ENCODE measurements at regions not wholly inside any gene's neighbourhood (a gene's known extent, or its start where the extent isn't known, plus 50 kb on each side); places are given as distances from the start of the nearest gene placed in this dataset.

GRCh38 chr6:8361259-8361658 is 74.1 kb downstream of the SLC35B3 start:
- Histone ChIP-seq H3K27me3 (ENCODE audit: insufficient read depth, low read length) (no peaks in the 10 kb centered on the region), H3K4me1 (ENCODE audit: insufficient read depth, low read length) (no peaks in the 10 kb centered on the region), H3K36me3 (ENCODE audit: insufficient read depth, low read length) (no peaks in the 10 kb centered on the region), H3K9me3 (ENCODE audit: low read length) (no peaks in the 10 kb centered on the region), H2AFZ (ENCODE audit: low read depth, low read length) (no peak overlapping the region), H3K4me3 (ENCODE audit: low read length) (no peak overlapping the region)

GRCh38 chr6:8352966-8353340 is 82.4 kb downstream of the SLC35B3 start:
- H3K27me3 ChIP-seq (ENCODE audit: insufficient read depth, low read length), result peaks cover 2% of the 10 kb centered on the region

GRCh38 chr6:8352335-8352965 is 82.9 kb downstream of the SLC35B3 start:
- H2AFZ ChIP-seq (ENCODE audit: low read depth, low read length), result no peak overlapping the region
- H3K36me3 ChIP-seq (ENCODE audit: insufficient read depth, low read length), result no peaks in the 10 kb centered on the region
- H3K4me1 ChIP-seq (ENCODE audit: insufficient read depth, low read length), result no peaks in the 10 kb centered on the region
- no peaks in the 10 kb centered on the region for H3K9me3 ChIP-seq (ENCODE audit: low read length)
- peaks cover 2% of the 10 kb centered on the region for H3K27me3 ChIP-seq (ENCODE audit: insufficient read depth, low read length)
- H3K4me3 ChIP-seq (ENCODE audit: low read length), result no peak overlapping the region

More at GRCh38 chr6:8352966-8353340, 82.4 kb downstream of the SLC35B3 start:
- Histone ChIP-seq H3K36me3 (ENCODE audit: insufficient read depth, low read length) (no peaks in the 10 kb centered on the region), H3K4me3 (ENCODE audit: low read length) (no peak overlapping the region), H2AFZ (ENCODE audit: low read depth, low read length) (no peak overlapping the region), H3K4me1 (ENCODE audit: insufficient read depth, low read length) (no peaks in the 10 kb centered on the region), H3K9me3 (ENCODE audit: low read length) (no peaks in the 10 kb centered on the region)

GRCh38 chr6:8343600-8343999 is 91.7 kb downstream of the SLC35B3 start:
- no peak overlapping the region for H2AFZ ChIP-seq (ENCODE audit: low read depth, low read length)
- H3K9me3 ChIP-seq (ENCODE audit: low read length), result no peaks in the 10 kb centered on the region
- no peaks in the 10 kb centered on the region for H3K36me3 ChIP-seq (ENCODE audit: insufficient read depth, low read length)
- H3K27me3 ChIP-seq (ENCODE audit: insufficient read depth, low read length), result no peaks in the 10 kb centered on the region
- no peaks in the 10 kb centered on the region for H3K4me1 ChIP-seq (ENCODE audit: insufficient read depth, low read length)
- no peak overlapping the region for H3K4me3 ChIP-seq (ENCODE audit: low read length)

- Histone ChIP-seq H3K4me1 (ENCODE audit: insufficient read depth, low read length) (no peaks in the 10 kb centered on the region), H2AFZ (ENCODE audit: low read depth, low read length) (no peak overlapping the region), H3K27me3 (ENCODE audit: insufficient read depth, low read length) (no peaks in the 10 kb centered on the region), H3K4me3 (ENCODE audit: low read length) (no peak overlapping the region), H3K36me3 (ENCODE audit: insufficient read depth, low read length) (no peaks in the 10 kb centered on the region), H3K9me3 (ENCODE audit: low read length) (no peaks in the 10 kb centered on the region)
These were observed 93.0 kb downstream of the SLC35B3 start for GRCh38 chr6:8342241-8342819.

- peaks cover 3% of the 10 kb centered on the region for H3K4me1 ChIP-seq (ENCODE audit: insufficient read depth, low read length)
- no peaks in the 10 kb centered on the region for H3K36me3 ChIP-seq (ENCODE audit: insufficient read depth, low read length)
- H3K4me3 ChIP-seq (ENCODE audit: low read length), result no peak overlapping the region
- H3K27me3 ChIP-seq (ENCODE audit: insufficient read depth, low read length), result no peaks in the 10 kb centered on the region
- no peaks in the 10 kb centered on the region for H3K9me3 ChIP-seq (ENCODE audit: low read length)
- H2AFZ ChIP-seq (ENCODE audit: low read depth, low read length), result no peak overlapping the region
These were observed 98.2 kb downstream of the SLC35B3 start for GRCh38 chr6:8337147-8337546.

GRCh38 chr6:8336406-8337057 is 98.8 kb downstream of the SLC35B3 start:
- H3K4me1 ChIP-seq (ENCODE audit: insufficient read depth, low read length), result peaks cover 3% of the 10 kb centered on the region
- no peaks in the 10 kb centered on the region for H3K36me3 ChIP-seq (ENCODE audit: insufficient read depth, low read length)
- no peaks in the 10 kb centered on the region for H3K9me3 ChIP-seq (ENCODE audit: low read length)
- H2AFZ ChIP-seq (ENCODE audit: low read depth, low read length), result no peak overlapping the region
- no peak overlapping the region for H3K4me3 ChIP-seq (ENCODE audit: low read length)
- H3K27me3 ChIP-seq (ENCODE audit: insufficient read depth, low read length), result no peaks in the 10 kb centered on the region

GRCh38 chr6:8335896-8336295 is 99.4 kb downstream of the SLC35B3 start:
- Histone ChIP-seq H3K4me3 (ENCODE audit: low read length) (no peak overlapping the region), H3K9me3 (ENCODE audit: low read length) (no peaks in the 10 kb centered on the region), H3K4me1 (ENCODE audit: insufficient read depth, low read length) (peaks cover 3% of the 10 kb centered on the region), H3K27me3 (ENCODE audit: insufficient read depth, low read length) (no peaks in the 10 kb centered on the region), H2AFZ (ENCODE audit: low read depth, low read length) (no peak overlapping the region), H3K36me3 (ENCODE audit: insufficient read depth, low read length) (no peaks in the 10 kb centered on the region)

- peaks cover 3% of the 10 kb centered on the region for H3K4me1 ChIP-seq (ENCODE audit: insufficient read depth, low read length)
- no peaks in the 10 kb centered on the region for H3K27me3 ChIP-seq (ENCODE audit: insufficient read depth, low read length)
- no peaks in the 10 kb centered on the region for H3K36me3 ChIP-seq (ENCODE audit: insufficient read depth, low read length)
These were observed 100.0 kb downstream of the SLC35B3 start for GRCh38 chr6:8335381-8335780.

GRCh38 chr6:8334113-8334512 is 101.2 kb downstream of the SLC35B3 start:
- Histone ChIP-seq H2AFZ (ENCODE audit: low read depth, low read length) (no peak overlapping the region), H3K4me1 (ENCODE audit: insufficient read depth, low read length) (peaks cover 3% of the 10 kb centered on the region), H3K27me3 (ENCODE audit: insufficient read depth, low read length) (no peaks in the 10 kb centered on the region), H3K9me3 (ENCODE audit: low read length) (no peaks in the 10 kb centered on the region), H3K4me3 (ENCODE audit: low read length) (no peak overlapping the region), H3K36me3 (ENCODE audit: insufficient read depth, low read length) (no peaks in the 10 kb centered on the region)

More at GRCh38 chr6:8335381-8335780, 100.0 kb downstream of the SLC35B3 start:
- H2AFZ ChIP-seq (ENCODE audit: low read depth, low read length), result no peak overlapping the region
- H3K4me3 ChIP-seq (ENCODE audit: low read length), result no peak overlapping the region
- H3K9me3 ChIP-seq (ENCODE audit: low read length), result no peaks in the 10 kb centered on the region

- Histone ChIP-seq H3K36me3 (ENCODE audit: insufficient read depth, low read length) (no peaks in the 10 kb centered on the region), H3K27me3 (ENCODE audit: insufficient read depth, low read length) (no peaks in the 10 kb centered on the region), H3K4me3 (ENCODE audit: low read length) (no peak overlapping the region), H2AFZ (ENCODE audit: low read depth, low read length) (no peak overlapping the region), H3K9me3 (ENCODE audit: low read length) (no peaks in the 10 kb centered on the region), H3K4me1 (ENCODE audit: insufficient read depth, low read length) (peaks cover 3% of the 10 kb centered on the region)
These were observed 105.8 kb downstream of the SLC35B3 start for GRCh38 chr6:8329562-8329961.

GRCh38 chr6:8325743-8326142 is 109.6 kb downstream of the SLC35B3 start:
- H3K9me3 ChIP-seq (ENCODE audit: low read length), result no peaks in the 10 kb centered on the region
- no peaks in the 10 kb centered on the region for H3K27me3 ChIP-seq (ENCODE audit: insufficient read depth, low read length)
- H3K4me1 ChIP-seq (ENCODE audit: insufficient read depth, low read length), result no peaks in the 10 kb centered on the region
- H3K36me3 ChIP-seq (ENCODE audit: insufficient read depth, low read length), result no peaks in the 10 kb centered on the region
- no peak overlapping the region for H3K4me3 ChIP-seq (ENCODE audit: low read length)
- no peak overlapping the region for H2AFZ ChIP-seq (ENCODE audit: low read depth, low read length)

- no peak overlapping the region for H3K4me3 ChIP-seq (ENCODE audit: low read length)
- no peaks in the 10 kb centered on the region for H3K9me3 ChIP-seq (ENCODE audit: low read length)
- H3K4me1 ChIP-seq (ENCODE audit: insufficient read depth, low read length), result no peaks in the 10 kb centered on the region
- H3K27me3 ChIP-seq (ENCODE audit: insufficient read depth, low read length), result no peaks in the 10 kb centered on the region
- no peak overlapping the region for H2AFZ ChIP-seq (ENCODE audit: low read depth, low read length)
- no peaks in the 10 kb centered on the region for H3K36me3 ChIP-seq (ENCODE audit: insufficient read depth, low read length)
These were observed 112.7 kb downstream of the SLC35B3 start for GRCh38 chr6:8322659-8323058.
